ENCODE measurements at regions not wholly inside any gene's neighbourhood (a gene's known extent, or its start where the extent isn't known, plus 50 kb on each side); places are given as distances from the start of the nearest gene placed in this dataset.

GRCh38 chr7:56218510-56218909 is 102.3 kb upstream of the NUPR2 start:
- TF ChIP-seq CTCF (IDR thresholded peaks at IDR 0.05) (no peak), POLR2AphosphoS5 (IDR thresholded peaks at IDR 0.05) (no peak)
